ENCODE measurements at regions not wholly inside any gene's neighbourhood (a gene's known extent, or its start where the extent isn't known, plus 50 kb on each side); places are given as distances from the start of the nearest gene placed in this dataset.

DNA sequence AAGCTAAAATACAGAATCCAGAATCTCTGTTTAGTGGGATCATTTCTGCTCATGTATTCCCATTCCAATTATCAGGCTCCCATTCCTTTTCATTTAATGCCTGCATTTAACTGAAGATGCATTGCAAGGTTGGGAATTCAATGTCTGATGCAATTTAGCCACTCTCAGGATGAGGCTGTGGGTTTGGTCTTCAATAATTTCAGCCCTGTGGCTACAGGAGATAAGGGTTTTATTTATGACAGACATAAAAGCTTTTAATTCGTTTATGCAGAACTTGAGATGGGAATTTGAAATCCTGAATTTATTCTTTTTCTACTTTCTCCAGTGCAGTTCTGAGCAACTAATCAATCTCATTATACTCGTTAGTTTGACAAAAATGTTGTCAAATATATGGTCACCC lies 1225.9 kb downstream of the PCDH18 start:
- Histone ChIP-seq H3F3A (ENCODE audit: insufficient read depth) (no peaks in the 10 kb centered on the region), H3K27me3 (ENCODE audit: low read length) (no peaks in the 10 kb centered on the region), H3K79me2 (ENCODE audit: insufficient read depth, low read length) (no peaks in the 10 kb centered on the region), H3K36me3 (ENCODE audit: low read length) (no peaks in the 10 kb centered on the region), H3K4me3 (ENCODE audit: insufficient read depth, low read length, poor library complexity, severe bottlenecking) (no peak overlapping the region), H2AFZ (ENCODE audit: low read depth, low read length, severe bottlenecking) (no peak overlapping the region), H3K9ac (ENCODE audit: low read length) (no peak overlapping the region), H4K20me1 (ENCODE audit: low read depth, low read length) (no peaks in the 10 kb centered on the region), H3K9me3 (ENCODE audit: insufficient read depth, low read length) (no peaks in the 10 kb centered on the region), H3K27ac (ENCODE audit: low read depth, low read length) (no peak overlapping the region), H3K9me2 (replicated peaks; ENCODE audit: insufficient read depth, low read length) (no peaks in the 10 kb centered on the region), H3K4me2 (ENCODE audit: low read depth, low read length, poor library complexity, severe bottlenecking) (no peak overlapping the region)
- no peak for TF ChIP-seq EZH2phosphoT487 (conservative IDR thresholded peaks at IDR 0.05; ENCODE audit: low read length)
- TF ChIP-seq, protein P1, sequence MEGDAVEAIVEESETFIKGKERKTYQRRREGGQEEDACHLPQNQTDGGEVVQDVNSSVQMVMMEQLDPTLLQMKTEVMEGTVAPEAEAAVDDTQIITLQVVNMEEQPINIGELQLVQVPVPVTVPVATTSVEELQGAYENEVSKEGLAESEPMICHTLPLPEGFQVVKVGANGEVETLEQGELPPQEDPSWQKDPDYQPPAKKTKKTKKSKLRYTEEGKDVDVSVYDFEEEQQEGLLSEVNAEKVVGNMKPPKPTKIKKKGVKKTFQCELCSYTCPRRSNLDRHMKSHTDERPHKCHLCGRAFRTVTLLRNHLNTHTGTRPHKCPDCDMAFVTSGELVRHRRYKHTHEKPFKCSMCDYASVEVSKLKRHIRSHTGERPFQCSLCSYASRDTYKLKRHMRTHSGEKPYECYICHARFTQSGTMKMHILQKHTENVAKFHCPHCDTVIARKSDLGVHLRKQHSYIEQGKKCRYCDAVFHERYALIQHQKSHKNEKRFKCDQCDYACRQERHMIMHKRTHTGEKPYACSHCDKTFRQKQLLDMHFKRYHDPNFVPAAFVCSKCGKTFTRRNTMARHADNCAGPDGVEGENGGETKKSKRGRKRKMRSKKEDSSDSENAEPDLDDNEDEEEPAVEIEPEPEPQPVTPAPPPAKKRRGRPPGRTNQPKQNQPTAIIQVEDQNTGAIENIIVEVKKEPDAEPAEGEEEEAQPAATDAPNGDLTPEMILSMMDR (IDR thresholded peaks at IDR 0.05; ENCODE audit: insufficient read depth, low read length, poor library complexity, severe bottlenecking), result no peak

DNA sequence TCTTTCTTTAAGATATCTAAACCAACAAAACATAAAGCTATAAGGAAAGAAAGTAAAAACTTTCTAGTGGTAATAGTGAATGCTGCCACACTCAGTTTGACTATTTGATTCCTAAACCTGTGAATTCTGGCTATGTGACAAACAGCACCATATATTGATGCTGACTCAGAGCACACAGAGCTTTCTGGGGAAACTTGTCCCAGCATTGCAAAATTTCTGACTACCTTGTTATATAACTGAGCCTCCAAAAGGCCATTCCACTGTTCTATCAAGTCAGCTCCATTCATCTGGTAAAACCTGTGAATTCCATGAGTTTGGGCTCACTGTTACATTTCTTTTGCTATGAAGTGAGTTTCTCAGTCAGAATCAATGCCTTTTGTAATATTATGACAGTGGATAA lies 1229.7 kb downstream of the PCDH18 start:
- TF ChIP-seq EZH2phosphoT487 (conservative IDR thresholded peaks at IDR 0.05; ENCODE audit: low read length), result no peak
- TF ChIP-seq, protein P1 (IDR thresholded peaks at IDR 0.05; ENCODE audit: insufficient read depth, low read length, poor library complexity, severe bottlenecking), result no peak
- no peaks in the 10 kb centered on the region for H3F3A ChIP-seq (ENCODE audit: insufficient read depth)
- H4K20me1 ChIP-seq (ENCODE audit: low read depth, low read length), result no peaks in the 10 kb centered on the region
- no peaks in the 10 kb centered on the region for H3K36me3 ChIP-seq (ENCODE audit: low read length)
- no peak overlapping the region for H3K9ac ChIP-seq (ENCODE audit: low read length)
- H2AFZ ChIP-seq (ENCODE audit: low read depth, low read length, severe bottlenecking), result no peak overlapping the region
- no peaks in the 10 kb centered on the region for H3K9me3 ChIP-seq (ENCODE audit: insufficient read depth, low read length)
- H3K4me3 ChIP-seq (ENCODE audit: insufficient read depth, low read length, poor library complexity, severe bottlenecking), result no peak overlapping the region
- H3K79me2 ChIP-seq (ENCODE audit: insufficient read depth, low read length), result no peaks in the 10 kb centered on the region
- H3K27me3 ChIP-seq (ENCODE audit: low read length), result no peaks in the 10 kb centered on the region
- H3K27ac ChIP-seq (ENCODE audit: low read depth, low read length), result no peak overlapping the region
- H3K4me2 ChIP-seq (ENCODE audit: low read depth, low read length, poor library complexity, severe bottlenecking), result no peak overlapping the region
- no peaks in the 10 kb centered on the region for H3K9me2 ChIP-seq (replicated peaks; ENCODE audit: insufficient read depth, low read length)

DNA sequence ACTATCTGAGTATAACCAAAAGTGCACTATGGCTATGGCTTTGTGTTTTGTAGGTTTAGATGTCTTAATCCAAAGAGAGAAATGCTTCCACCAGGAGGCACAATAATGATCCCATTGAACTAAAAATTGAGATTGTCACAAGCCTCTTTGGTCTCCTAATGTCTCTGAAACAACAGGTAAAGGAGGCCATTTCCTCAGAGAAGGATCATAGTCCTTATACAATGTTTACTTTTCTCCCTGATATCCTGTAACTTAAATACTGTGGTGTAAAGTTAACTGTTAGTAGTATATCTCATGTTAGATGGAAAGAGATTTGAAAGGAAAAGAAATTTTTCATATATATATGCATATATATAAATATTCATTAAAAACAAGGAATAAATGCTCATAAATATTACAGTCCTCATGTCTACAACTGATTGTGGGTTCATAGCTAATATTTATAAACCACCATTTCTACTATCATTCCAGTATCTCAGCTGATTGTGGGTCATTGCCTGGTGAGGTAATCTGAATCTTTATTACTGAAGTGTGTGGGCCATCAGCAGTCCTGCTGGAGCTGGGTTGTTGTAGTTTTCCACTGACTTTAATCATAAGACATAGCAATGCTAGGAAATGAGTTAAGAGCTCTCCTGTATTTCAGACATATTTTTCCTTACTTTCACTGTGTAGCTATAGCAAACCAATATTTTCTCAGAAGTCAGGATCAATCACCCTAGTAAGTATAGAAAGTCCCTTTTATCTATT lies 1230.4 kb downstream of the PCDH18 start:
- Histone ChIP-seq H3K9me2 (replicated peaks; ENCODE audit: insufficient read depth, low read length) (no peaks in the 10 kb centered on the region), H2AFZ (ENCODE audit: low read depth, low read length, severe bottlenecking) (no peak overlapping the region), H3F3A (ENCODE audit: insufficient read depth) (no peaks in the 10 kb centered on the region), H3K4me3 (ENCODE audit: insufficient read depth, low read length, poor library complexity, severe bottlenecking) (no peak overlapping the region), H3K4me2 (ENCODE audit: low read depth, low read length, poor library complexity, severe bottlenecking) (no peak overlapping the region), H3K36me3 (ENCODE audit: low read length) (no peaks in the 10 kb centered on the region), H3K9me3 (ENCODE audit: insufficient read depth, low read length) (no peaks in the 10 kb centered on the region), H3K9ac (ENCODE audit: low read length) (no peak overlapping the region), H3K27me3 (ENCODE audit: low read length) (no peaks in the 10 kb centered on the region), H3K79me2 (ENCODE audit: insufficient read depth, low read length) (no peaks in the 10 kb centered on the region), H4K20me1 (ENCODE audit: low read depth, low read length) (no peaks in the 10 kb centered on the region), H3K27ac (ENCODE audit: low read depth, low read length) (no peak overlapping the region)
- TF ChIP-seq, protein P1 (IDR thresholded peaks at IDR 0.05; ENCODE audit: insufficient read depth, low read length, poor library complexity, severe bottlenecking), result no peak
- TF ChIP-seq EZH2phosphoT487 (conservative IDR thresholded peaks at IDR 0.05; ENCODE audit: low read length), result no peak

All from SU-DHL-6 (cell line).